Neural crest cell (in vitro differentiated cells): ENCODE measurements at regions not wholly inside any gene's neighbourhood (a gene's known extent, or its start where the extent isn't known, plus 50 kb on each side); places are given as distances from the start of the nearest gene placed in this dataset.
A peak's percentile ranks its signal among the peaks of the same experiment; 100 is the strongest.

ENCODE experiments used
- DNase-seq: peaks from one replicate; pipeline ENCODE4 v3.0.0; 2021; ENCODE audit warnings: low read depth, mixed read lengths, low spot score
- H3K27ac Mint-ChIP-seq: one replicate; pipeline ENCODE4 v1.8.0; 2021; ENCODE audit warnings: mild to moderate bottlenecking, mixed read lengths; ENCODE audit not compliant: unreplicated experiment
- H3K27me3 Mint-ChIP-seq: 2 replicates; pipeline ENCODE4 v1.8.0; 2021; ENCODE audit warnings: low read depth, mild to moderate bottlenecking, mixed read lengths
- H3K36me3 Mint-ChIP-seq: 2 replicates; pipeline ENCODE4 v1.8.0; 2021; ENCODE audit warnings: low read depth, mild to moderate bottlenecking, mixed read lengths
- H3K4me1 Mint-ChIP-seq: 2 replicates; pipeline ENCODE4 v1.8.0; 2021; ENCODE audit warnings: mixed read lengths
- H3K4me3 Mint-ChIP-seq: one replicate; pipeline ENCODE4 v1.8.0; 2021; ENCODE audit warnings: mild to moderate bottlenecking, mixed read lengths
- H3K9me3 Mint-ChIP-seq: 2 replicates; pipeline ENCODE4 v1.8.0; 2021; ENCODE audit warnings: mixed read lengths
- CTCF ChIP-seq: fragments of 200-600 bp; sonication (generic); conservative IDR thresholded peaks from 2 replicates; pipeline ENCODE4 v1.5.0; 2021; ENCODE audit warnings: antibody characterized with exemption, mild to moderate bottlenecking

GRCh38 chr21:31446226-31446855 is 102.3 kb upstream of the TIAM1 start:
- H3K27ac Mint-ChIP-seq, result peak overlapping the region; percentile 22

GRCh38 chr21:31445137-31445536 is 101.1 kb upstream of the TIAM1 start:
- Mint-ChIP-seq H3K27me3 (no peaks in the 10 kb centered on the region), H3K4me3 (no peak overlapping the region), H3K9me3 (peaks cover 7% of the 10 kb centered on the region), H3K4me1 (peaks cover 7% of the 10 kb centered on the region), H3K27ac (no peak overlapping the region), H3K36me3 (peaks cover 27% of the 10 kb centered on the region)
- DNase-seq, result no peak
- TF ChIP-seq CTCF, result no peak

More at GRCh38 chr21:31446226-31446855, 102.3 kb upstream of the TIAM1 start:
- peaks cover 12% of the 10 kb centered on the region for H3K4me1 Mint-ChIP-seq
- TF ChIP-seq CTCF, result no peak
- no peaks in the 10 kb centered on the region for H3K27me3 Mint-ChIP-seq
- DNase-seq, result no peak
- peaks cover 20% of the 10 kb centered on the region for H3K36me3 Mint-ChIP-seq
- peaks cover 7% of the 10 kb centered on the region for H3K9me3 Mint-ChIP-seq
- no peak overlapping the region for H3K4me3 Mint-ChIP-seq

- Mint-ChIP-seq H3K9me3 (peaks cover 7% of the 10 kb centered on the region), H3K4me1 (no peaks in the 10 kb centered on the region), H3K36me3 (peaks cover 34% of the 10 kb centered on the region), H3K4me3 (no peak overlapping the region), H3K27me3 (no peaks in the 10 kb centered on the region), H3K27ac (no peak overlapping the region)
- no peak for TF ChIP-seq CTCF
- DNase-seq, result no peak
Observed at GRCh38 chr21:31443736-31444521, 99.9 kb upstream of the TIAM1 start.

DNA sequence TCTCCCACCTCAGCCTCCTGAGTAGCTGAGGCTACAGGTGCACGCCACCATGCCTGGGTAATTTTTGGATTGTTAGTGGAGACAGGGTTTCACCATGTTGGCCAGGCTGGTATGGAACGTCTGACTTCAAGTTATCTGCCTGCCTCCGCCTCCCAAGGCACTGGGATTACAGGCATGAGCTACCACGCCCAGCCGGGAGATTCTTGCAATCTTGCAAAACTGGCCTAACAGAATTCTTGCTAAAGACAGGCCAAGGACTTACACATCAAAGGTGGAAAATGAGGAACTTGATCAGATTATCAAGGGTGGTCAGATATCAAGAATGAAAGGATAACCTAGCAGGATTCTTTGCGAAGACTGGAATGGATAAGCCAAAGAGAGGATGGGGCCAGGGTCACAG is 98.3 kb upstream of the TIAM1 start:
- no peak for TF ChIP-seq CTCF
- DNase-seq, result no peak
- Mint-ChIP-seq H3K4me3 (no peak overlapping the region), H3K27ac (no peak overlapping the region), H3K4me1 (no peaks in the 10 kb centered on the region), H3K9me3 (peaks cover 7% of the 10 kb centered on the region), H3K27me3 (no peaks in the 10 kb centered on the region), H3K36me3 (peaks cover 33% of the 10 kb centered on the region)

GRCh38 chr21:31429506-31429905 is 85.4 kb upstream of the TIAM1 start:
- peaks cover 6% of the 10 kb centered on the region for H3K36me3 Mint-ChIP-seq
- H3K27ac Mint-ChIP-seq, result no peak overlapping the region
- H3K4me1 Mint-ChIP-seq, result peaks cover 4% of the 10 kb centered on the region
- no peaks in the 10 kb centered on the region for H3K27me3 Mint-ChIP-seq
- no peak overlapping the region for H3K4me3 Mint-ChIP-seq
- no peaks in the 10 kb centered on the region for H3K9me3 Mint-ChIP-seq
- DNase-seq, result no peak
- no peak for TF ChIP-seq CTCF
